Osteoblast (primary cell): ENCODE measurements at regions not wholly inside any gene's neighbourhood (a gene's known extent, or its start where the extent isn't known, plus 50 kb on each side); places are given as distances from the start of the nearest gene placed in this dataset.

ENCODE experiments used
- DNase-seq: peaks from one replicate; pipeline ENCODE4 v3.0.0; 2011; ENCODE audit warnings: low spot score, mixed read lengths; ENCODE audit not compliant: insufficient read length; ENCODE audit errors: missing footprints
- H2AFZ ChIP-seq: 2 replicates; pipeline ENCODE4 v1.6.0; 2011; ENCODE audit warnings: mild to moderate bottlenecking, low read length
- H3K27ac ChIP-seq: 2 replicates; pipeline ENCODE4 v1.5.1; 2011; ENCODE audit warnings: mild to moderate bottlenecking, low read depth, low read length, moderate library complexity
- H3K27me3 ChIP-seq: 2 replicates; pipeline ENCODE4 v1.6.0; 2012; ENCODE audit warnings: mild to moderate bottlenecking, control low read depth, inconsistent platforms, low read length, moderate library complexity; ENCODE audit not compliant: insufficient read depth
- H3K36me3 ChIP-seq: 2 replicates; pipeline ENCODE4 v1.5.1; 2011; ENCODE audit warnings: mild to moderate bottlenecking, low read length, control low read depth, moderate library complexity; ENCODE audit not compliant: insufficient read depth
- H3K4me1 ChIP-seq: 2 replicates; pipeline ENCODE4 v1.5.1; 2011; ENCODE audit warnings: mild to moderate bottlenecking, low read length, control low read depth, moderate library complexity; ENCODE audit not compliant: insufficient read depth
- H3K4me2 ChIP-seq: 2 replicates; pipeline ENCODE4 v1.6.0; 2011; ENCODE audit warnings: mild to moderate bottlenecking, low read length; ENCODE audit not compliant: insufficient read depth
- H3K4me3 ChIP-seq: fragments of 200-600 bp; sonication (generic); 3 replicates; pipeline ENCODE4 v1.5.1; 2012; ENCODE audit warnings: mild to moderate bottlenecking, low read length, inconsistent platforms; ENCODE audit not compliant: insufficient read depth
- H3K79me2 ChIP-seq: 2 replicates; pipeline ENCODE4 v1.6.0; 2012; ENCODE audit warnings: mild to moderate bottlenecking, low read length, control low read depth, inconsistent platforms; ENCODE audit not compliant: insufficient read depth
- H3K9me3 ChIP-seq: 2 replicates; pipeline ENCODE4 v1.5.1; 2011; ENCODE audit warnings: low read depth, low read length, control low read depth
- H4K20me1 ChIP-seq: 2 replicates; pipeline ENCODE4 v1.6.0; 2012; ENCODE audit warnings: mild to moderate bottlenecking, low read length, control low read depth; ENCODE audit not compliant: insufficient read depth
- CTCF ChIP-seq: IDR thresholded peaks from 2 replicates; pipeline ENCODE4 v1.5.1; 2011; ENCODE audit warnings: mild to moderate bottlenecking, low read depth, low read length, moderate library complexity; ENCODE audit errors: extremely low read depth

- Histone ChIP-seq H3K27ac (no peak overlapping the region), H3K4me3 (no peak overlapping the region), H3K9me3 (peaks cover 2% of the 10 kb centered on the region), H3K27me3 (no peaks in the 10 kb centered on the region), H3K4me1 (no peaks in the 10 kb centered on the region), H3K79me2 (no peaks in the 10 kb centered on the region), H4K20me1 (no peaks in the 10 kb centered on the region), H3K4me2 (no peak overlapping the region), H2AFZ (no peak overlapping the region), H3K36me3 (no peaks in the 10 kb centered on the region)
- no peak for TF ChIP-seq CTCF
- no peak for DNase-seq
Observed at GRCh38 chr9:23555851-23556250, 270.2 kb downstream of the ELAVL2 start.

GRCh38 chr9:23556459-23556858, 269.6 kb downstream of the ELAVL2 start:
- Histone ChIP-seq H3K36me3 (no peaks in the 10 kb centered on the region), H3K4me1 (no peaks in the 10 kb centered on the region), H3K27me3 (no peaks in the 10 kb centered on the region), H4K20me1 (no peaks in the 10 kb centered on the region), H3K27ac (no peak overlapping the region), H3K9me3 (peaks cover 4% of the 10 kb centered on the region), H3K4me3 (no peak overlapping the region), H3K79me2 (no peaks in the 10 kb centered on the region), H2AFZ (no peak overlapping the region), H3K4me2 (no peak overlapping the region)
- no peak for DNase-seq
- TF ChIP-seq CTCF, result no peak

- H3K4me2 ChIP-seq, result no peak overlapping the region
- no peaks in the 10 kb centered on the region for H3K36me3 ChIP-seq
- no peak overlapping the region for H3K27ac ChIP-seq
- H3K9me3 ChIP-seq, result peaks cover 4% of the 10 kb centered on the region
- no peak for TF ChIP-seq CTCF
- H3K4me1 ChIP-seq, result no peaks in the 10 kb centered on the region
- no peaks in the 10 kb centered on the region for H4K20me1 ChIP-seq
- no peak overlapping the region for H2AFZ ChIP-seq
- DNase-seq, result no peak
- no peak overlapping the region for H3K4me3 ChIP-seq
- no peaks in the 10 kb centered on the region for H3K79me2 ChIP-seq
- H3K27me3 ChIP-seq, result no peaks in the 10 kb centered on the region
Observed at GRCh38 chr9:23557689-23558088, 268.4 kb downstream of the ELAVL2 start.

GRCh38 chr9:23559522-23559921, 266.5 kb downstream of the ELAVL2 start:
- Histone ChIP-seq H3K79me2 (no peaks in the 10 kb centered on the region), H3K27ac (no peak overlapping the region), H3K4me3 (no peak overlapping the region), H3K4me1 (no peaks in the 10 kb centered on the region), H4K20me1 (no peaks in the 10 kb centered on the region), H3K9me3 (peaks cover 2% of the 10 kb centered on the region), H2AFZ (no peak overlapping the region), H3K27me3 (no peaks in the 10 kb centered on the region), H3K4me2 (no peak overlapping the region), H3K36me3 (no peaks in the 10 kb centered on the region)
- DNase-seq, result no peak
- TF ChIP-seq CTCF, result no peak
